ENCODE measurements at regions not wholly inside any gene's neighbourhood (a gene's known extent, or its start where the extent isn't known, plus 50 kb on each side); places are given as distances from the start of the nearest gene placed in this dataset.

GRCh38 chr6:10054672-10055071, 360.2 kb downstream of the TFAP2A start:
- H3K27ac ChIP-seq (replicated peaks) = no peak overlapping the region
- H3K9me3 ChIP-seq (replicated peaks) = peaks cover 50% of the 10 kb centered on the region
- no peaks in the 10 kb centered on the region for H3K27me3 ChIP-seq (ENCODE audit: low read depth)
- no peak for DNase-seq
- H3K4me1 ChIP-seq = no peaks in the 10 kb centered on the region
- intact Hi-C loops (cut with micrococcal nuclease) = no loop called here
- no peak overlapping the region for H3K4me3 ChIP-seq
- TF ChIP-seq CTCF (IDR thresholded peaks at IDR 0.05; ENCODE audit: borderline replicate concordance) = no peak
- H3K36me3 ChIP-seq = no peaks in the 10 kb centered on the region

GRCh38 chr6:10051283-10051682, 363.6 kb downstream of the TFAP2A start:
- H3K27ac ChIP-seq (replicated peaks) = no peak overlapping the region
- H3K27me3 ChIP-seq (ENCODE audit: low read depth) = no peaks in the 10 kb centered on the region
- DNase-seq = no peak
- TF ChIP-seq CTCF (IDR thresholded peaks at IDR 0.05; ENCODE audit: borderline replicate concordance) = no peak
- H3K4me1 ChIP-seq = no peaks in the 10 kb centered on the region
- H3K4me3 ChIP-seq = no peak overlapping the region
- intact Hi-C loops (cut with micrococcal nuclease) = no loop called here
- H3K9me3 ChIP-seq (replicated peaks) = peaks cover 53% of the 10 kb centered on the region
- no peaks in the 10 kb centered on the region for H3K36me3 ChIP-seq

GRCh38 chr6:10048370-10049297, 366.2 kb downstream of the TFAP2A start:
- TF ChIP-seq CTCF (IDR thresholded peaks at IDR 0.05; ENCODE audit: borderline replicate concordance) = no peak
- DNase-seq = no peak
- Histone ChIP-seq H3K4me3 (no peak overlapping the region), H3K27ac (replicated peaks) (no peak overlapping the region), H3K36me3 (no peaks in the 10 kb centered on the region), H3K27me3 (ENCODE audit: low read depth) (peaks cover 4% of the 10 kb centered on the region), H3K4me1 (no peaks in the 10 kb centered on the region), H3K9me3 (replicated peaks) (peaks cover 41% of the 10 kb centered on the region)
- intact Hi-C loops (cut with micrococcal nuclease) = no loop called here

- H3K9me3 ChIP-seq (replicated peaks) = peaks cover 3% of the 10 kb centered on the region
- H3K4me1 ChIP-seq = no peaks in the 10 kb centered on the region
- TF ChIP-seq CTCF (IDR thresholded peaks at IDR 0.05; ENCODE audit: borderline replicate concordance) = no peak
- peaks cover 4% of the 10 kb centered on the region for H3K27me3 ChIP-seq (ENCODE audit: low read depth)
- no peak overlapping the region for H3K4me3 ChIP-seq
- no peaks in the 10 kb centered on the region for H3K36me3 ChIP-seq
- H3K27ac ChIP-seq (replicated peaks) = no peak overlapping the region
- no peak for DNase-seq
- intact Hi-C loops (cut with micrococcal nuclease) = no loop called here
Measured at GRCh38 chr6:10042280-10042679, 372.6 kb downstream of the TFAP2A start.

- H3K4me3 ChIP-seq = no peak overlapping the region
- TF ChIP-seq CTCF (IDR thresholded peaks at IDR 0.05; ENCODE audit: borderline replicate concordance) = no peak
- no peak overlapping the region for H3K27ac ChIP-seq (replicated peaks)
- H3K36me3 ChIP-seq = no peaks in the 10 kb centered on the region
- H3K9me3 ChIP-seq (replicated peaks) = no peaks in the 10 kb centered on the region
- intact Hi-C loops (cut with micrococcal nuclease) = no loop called here
- no peak for DNase-seq
- H3K27me3 ChIP-seq (ENCODE audit: low read depth) = peaks cover 6% of the 10 kb centered on the region
- H3K4me1 ChIP-seq = no peaks in the 10 kb centered on the region
Measured at GRCh38 chr6:10033223-10033829, 381.5 kb downstream of the TFAP2A start.

Measured in left ventricle myocardium inferior (tissue), 1 donor.